DOHH2 (cell line): ENCODE measurements at regions not wholly inside any gene's neighbourhood (a gene's known extent, or its start where the extent isn't known, plus 50 kb on each side); places are given as distances from the start of the nearest gene placed in this dataset.

ENCODE experiments used
- H3F3A ChIP-seq: fragments of 200-600 bp; sonication (generic), shearing (Covaris generic); 2 replicates; pipeline ENCODE4 v1.6.0; 2016; ENCODE audit warnings: antibody characterized with exemption, mild to moderate bottlenecking; ENCODE audit not compliant: control insufficient read depth, insufficient read depth
- H3K27ac ChIP-seq: fragments of 200-600 bp; sonication (generic); 2 replicates; pipeline ENCODE4 v1.5.1; 2014; ENCODE audit warnings: low read depth, mild to moderate bottlenecking, low read length, moderate library complexity
- H3K27me3 ChIP-seq: fragments of 200-600 bp; sonication (generic); 2 replicates; pipeline ENCODE4 v1.6.1; 2014; ENCODE audit warnings: mild to moderate bottlenecking, low read length, mixed read lengths; ENCODE audit not compliant: control insufficient read depth
- H3K36me3 ChIP-seq: fragments of 200-600 bp; sonication (generic); 2 replicates; pipeline ENCODE4 v1.6.1; 2014; ENCODE audit warnings: mild to moderate bottlenecking, low read length, moderate library complexity, mixed read lengths; ENCODE audit not compliant: control insufficient read depth
- H3K4me1 ChIP-seq: fragments of 200-600 bp; sonication (generic); 2 replicates; pipeline ENCODE4 v1.6.1; 2014; ENCODE audit warnings: mild to moderate bottlenecking, low read length, mixed read lengths; ENCODE audit not compliant: control insufficient read depth
- H3K4me2 ChIP-seq: fragments of 200-600 bp; sonication (generic); 2 replicates; pipeline ENCODE4 v1.6.0; 2014; ENCODE audit warnings: mild to moderate bottlenecking, low read length, moderate library complexity
- H3K4me3 ChIP-seq: fragments of 200-600 bp; sonication (generic); 2 replicates; pipeline ENCODE4 v1.5.1; 2014; ENCODE audit warnings: mild to moderate bottlenecking, low read length, mixed read lengths
- H3K79me2 ChIP-seq: fragments of 200-600 bp; sonication (generic); 2 replicates; pipeline ENCODE4 v1.6.1; 2014; ENCODE audit warnings: mild to moderate bottlenecking, low read length, mixed read lengths; ENCODE audit not compliant: control insufficient read depth
- H3K9me2 ChIP-seq: fragments of 200-600 bp; sonication (generic); replicated peaks from 2 replicates; pipeline ENCODE4 v1.6.1; 2014; ENCODE audit warnings: mild to moderate bottlenecking, low read length, mixed read lengths; ENCODE audit not compliant: control insufficient read depth
- H3K9me3 ChIP-seq: fragments of 200-600 bp; sonication (generic); 2 replicates; pipeline ENCODE4 v1.6.1; 2014; ENCODE audit warnings: antibody characterized with exemption, low read length, mixed read lengths; ENCODE audit not compliant: control insufficient read depth, insufficient read depth
- H4K20me1 ChIP-seq: fragments of 200-600 bp; sonication (generic); 2 replicates; pipeline ENCODE4 v1.6.0; 2014; ENCODE audit warnings: low read depth, mild to moderate bottlenecking, antibody characterized with exemption, low read length, moderate library complexity; ENCODE audit not compliant: control insufficient read depth, insufficient read depth
- EZH2phosphoT487 ChIP-seq: fragments of 200-600 bp; sonication (generic); IDR thresholded peaks from 2 replicates; pipeline ENCODE4 v1.6.1; 2017; ENCODE audit warnings: borderline replicate concordance, mild to moderate bottlenecking, antibody characterized with exemption, low read length, moderate library complexity, mixed read lengths
- TF ChIP-seq, protein P1 (sequence below): fragments of 200-600 bp; sonication (generic); IDR thresholded peaks from one replicate; pipeline ENCODE4 v1.5.1; 2014; ENCODE audit warnings: antibody characterized with exemption, mild to moderate bottlenecking, low read depth, low read length; ENCODE audit not compliant: poor library complexity, severe bottlenecking

DNA sequence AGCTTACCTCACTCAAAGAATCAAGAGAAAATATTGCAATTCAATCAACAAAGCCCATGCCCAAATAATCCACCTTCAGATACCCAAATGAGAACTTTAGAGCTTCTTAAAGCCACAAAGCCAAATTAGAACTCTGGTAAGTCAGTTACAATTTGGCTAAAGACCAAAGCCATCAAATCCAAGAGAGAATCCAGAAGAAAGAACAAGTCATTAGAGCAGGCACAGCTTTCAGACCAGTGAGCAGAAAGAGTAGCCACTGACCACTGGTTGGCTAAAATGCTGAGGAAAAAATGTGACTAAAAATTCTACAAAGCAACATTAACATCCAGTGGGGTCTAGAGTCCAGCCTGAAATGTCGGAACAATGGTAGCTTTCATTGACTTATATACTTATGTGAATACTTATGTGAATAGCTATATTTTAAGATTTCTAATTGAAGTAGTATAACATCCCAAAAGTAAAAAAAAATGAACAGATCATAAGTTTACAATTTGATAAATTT lies 735.2 kb upstream of the TBX3 start:
- no peak overlapping the region for H3K27ac ChIP-seq
- H3K9me3 ChIP-seq: no peaks in the 10 kb centered on the region

GRCh38 chr12:115417610-115418009 lies 733.6 kb upstream of the TBX3 start:
- Histone ChIP-seq H4K20me1 (no peaks in the 10 kb centered on the region), H3K9me3 (no peaks in the 10 kb centered on the region), H3K27me3 (no peaks in the 10 kb centered on the region)

More for the DNA sequence above, 735.2 kb upstream of the TBX3 start:
- H3K79me2 ChIP-seq: no peaks in the 10 kb centered on the region
- no peak overlapping the region for H3K4me2 ChIP-seq
- TF ChIP-seq, protein P1, sequence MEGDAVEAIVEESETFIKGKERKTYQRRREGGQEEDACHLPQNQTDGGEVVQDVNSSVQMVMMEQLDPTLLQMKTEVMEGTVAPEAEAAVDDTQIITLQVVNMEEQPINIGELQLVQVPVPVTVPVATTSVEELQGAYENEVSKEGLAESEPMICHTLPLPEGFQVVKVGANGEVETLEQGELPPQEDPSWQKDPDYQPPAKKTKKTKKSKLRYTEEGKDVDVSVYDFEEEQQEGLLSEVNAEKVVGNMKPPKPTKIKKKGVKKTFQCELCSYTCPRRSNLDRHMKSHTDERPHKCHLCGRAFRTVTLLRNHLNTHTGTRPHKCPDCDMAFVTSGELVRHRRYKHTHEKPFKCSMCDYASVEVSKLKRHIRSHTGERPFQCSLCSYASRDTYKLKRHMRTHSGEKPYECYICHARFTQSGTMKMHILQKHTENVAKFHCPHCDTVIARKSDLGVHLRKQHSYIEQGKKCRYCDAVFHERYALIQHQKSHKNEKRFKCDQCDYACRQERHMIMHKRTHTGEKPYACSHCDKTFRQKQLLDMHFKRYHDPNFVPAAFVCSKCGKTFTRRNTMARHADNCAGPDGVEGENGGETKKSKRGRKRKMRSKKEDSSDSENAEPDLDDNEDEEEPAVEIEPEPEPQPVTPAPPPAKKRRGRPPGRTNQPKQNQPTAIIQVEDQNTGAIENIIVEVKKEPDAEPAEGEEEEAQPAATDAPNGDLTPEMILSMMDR: no peak
- no peak for TF ChIP-seq EZH2phosphoT487
- no peaks in the 10 kb centered on the region for H3K27me3 ChIP-seq
- no peaks in the 10 kb centered on the region for H3K9me2 ChIP-seq
- no peak overlapping the region for H3K4me3 ChIP-seq
- H3F3A ChIP-seq: no peaks in the 10 kb centered on the region
- no peaks in the 10 kb centered on the region for H3K36me3 ChIP-seq
- no peaks in the 10 kb centered on the region for H4K20me1 ChIP-seq
- no peaks in the 10 kb centered on the region for H3K4me1 ChIP-seq

GRCh38 chr12:115416869-115417268 lies 732.9 kb upstream of the TBX3 start:
- no peaks in the 10 kb centered on the region for H3F3A ChIP-seq
- no peaks in the 10 kb centered on the region for H3K27me3 ChIP-seq
- H3K9me3 ChIP-seq: no peaks in the 10 kb centered on the region
- H3K4me3 ChIP-seq: no peak overlapping the region
- H3K4me2 ChIP-seq: no peak overlapping the region
- no peaks in the 10 kb centered on the region for H4K20me1 ChIP-seq
- no peaks in the 10 kb centered on the region for H3K9me2 ChIP-seq
- TF ChIP-seq, protein P1: no peak
- TF ChIP-seq EZH2phosphoT487: no peak
- no peaks in the 10 kb centered on the region for H3K79me2 ChIP-seq
- no peaks in the 10 kb centered on the region for H3K36me3 ChIP-seq
- no peaks in the 10 kb centered on the region for H3K4me1 ChIP-seq
- H3K27ac ChIP-seq: no peak overlapping the region

More at GRCh38 chr12:115417610-115418009, 733.6 kb upstream of the TBX3 start:
- no peaks in the 10 kb centered on the region for H3K9me2 ChIP-seq
- no peaks in the 10 kb centered on the region for H3K4me1 ChIP-seq
- H3F3A ChIP-seq: no peaks in the 10 kb centered on the region
- TF ChIP-seq, protein P1: no peak
- no peak for TF ChIP-seq EZH2phosphoT487
- no peak overlapping the region for H3K4me2 ChIP-seq
- H3K79me2 ChIP-seq: no peaks in the 10 kb centered on the region
- no peak overlapping the region for H3K4me3 ChIP-seq
- H3K27ac ChIP-seq: no peak overlapping the region
- H3K36me3 ChIP-seq: no peaks in the 10 kb centered on the region
